Ishikawa (cell line): ENCODE measurements at regions not wholly inside any gene's neighbourhood (a gene's known extent, or its start where the extent isn't known, plus 50 kb on each side); places are given as distances from the start of the nearest gene placed in this dataset.

ENCODE experiments used
- CEBPB ChIP-seq: IDR thresholded peaks from 2 replicates; pipeline ENCODE4 v1.6.1; 2012
- EGR1 ChIP-seq: IDR thresholded peaks from 2 replicates; pipeline ENCODE4 v1.6.1; 2012
- EP300 ChIP-seq: IDR thresholded peaks from 2 replicates; pipeline ENCODE4 v1.6.1; 2012; ENCODE audit warnings: borderline replicate concordance
- FOXM1 ChIP-seq: IDR thresholded peaks from 2 replicates; pipeline ENCODE4 v1.6.1; 2012; ENCODE audit warnings: low read depth, borderline replicate concordance
- NFIC ChIP-seq: IDR thresholded peaks from 2 replicates; pipeline ENCODE4 v1.6.1; 2012
- RAD21 ChIP-seq: IDR thresholded peaks from 2 replicates; pipeline ENCODE4 v1.6.1; 2012; ENCODE audit warnings: low read depth
- REST ChIP-seq: IDR thresholded peaks from 2 replicates; pipeline ENCODE4 v1.6.1; 2012; ENCODE audit warnings: low read depth, mild to moderate bottlenecking
- TCF12 ChIP-seq: IDR thresholded peaks from 2 replicates; pipeline ENCODE4 v1.6.1; 2012; ENCODE audit warnings: low read depth
- USF1 ChIP-seq: IDR thresholded peaks from 2 replicates; pipeline ENCODE4 v1.6.1; 2012
- YY1 ChIP-seq: IDR thresholded peaks from 2 replicates; pipeline ENCODE4 v1.6.1; 2012; ENCODE audit warnings: low read depth
- ZBTB7A ChIP-seq: IDR thresholded peaks from 2 replicates; pipeline ENCODE4 v1.6.1; 2012; ENCODE audit warnings: low read depth
- TF ChIP-seq, protein P1 (sequence below): IDR thresholded peaks from 2 replicates; pipeline ENCODE4 v1.6.1; 2012

DNA sequence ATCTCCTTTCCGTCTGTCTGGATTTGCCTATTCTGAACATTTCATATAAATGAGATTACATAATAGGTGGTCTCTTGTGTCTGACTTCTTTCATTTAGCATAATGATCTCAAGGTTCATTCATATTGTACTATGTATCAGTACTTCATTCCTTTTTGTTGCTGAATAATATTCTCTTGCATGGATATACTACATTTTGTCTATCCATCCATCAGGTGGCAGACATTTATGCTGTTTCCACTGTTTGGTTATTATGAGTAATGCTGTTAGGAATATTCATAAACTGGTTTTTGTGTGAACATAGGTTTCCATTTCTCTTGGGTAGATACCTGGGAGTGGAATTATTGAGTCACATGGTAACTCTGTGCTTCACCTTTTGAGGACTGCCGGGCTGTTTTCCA, 148.2 kb upstream of the PMEPA1 start:
- no peak for TF ChIP-seq EP300
- TF ChIP-seq REST, result no peak
- no peak for TF ChIP-seq FOXM1
- no peak for TF ChIP-seq CEBPB
- TF ChIP-seq, protein P1, sequence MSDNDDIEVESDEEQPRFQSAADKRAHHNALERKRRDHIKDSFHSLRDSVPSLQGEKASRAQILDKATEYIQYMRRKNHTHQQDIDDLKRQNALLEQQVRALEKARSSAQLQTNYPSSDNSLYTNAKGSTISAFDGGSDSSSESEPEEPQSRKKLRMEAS, result no peak
- no peak for TF ChIP-seq ZBTB7A
- no peak for TF ChIP-seq EGR1
- TF ChIP-seq YY1, result no peak
- no peak for TF ChIP-seq RAD21
- TF ChIP-seq TCF12, result no peak
- TF ChIP-seq USF1, result no peak
- no peak for TF ChIP-seq NFIC
